Adrenal gland (tissue), 5 donors: ENCODE measurements at regions not wholly inside any gene's neighbourhood (a gene's known extent, or its start where the extent isn't known, plus 50 kb on each side); places are given as distances from the start of the nearest gene placed in this dataset.

Experiments used
- CTCF ChIP-seq, 6 experiments: fragments of 450-650 bp in 4 of 6; fragments of 200-600 bp in 2 of 6; sonication (generic) in 1 of 6; IDR thresholded peaks; 1 replicate in 5 of 6; 2 replicates in 1 of 6; pipeline versions ENCODE4 v1.5.1 to v1.8.0; 2016 to 2021; ENCODE audit warnings: antibody characterized with exemption in 6 of 6, mild to moderate bottlenecking in 2 of 6, moderate library complexity in 1 of 6
- POLR2A ChIP-seq, 2 donors: fragments of 450-650 bp; IDR thresholded peaks; one replicate each; pipeline ENCODE4 v1.6.1; 2017; ENCODE audit warnings: antibody characterized with exemption in 2 of 2, mild to moderate bottlenecking in 2 of 2, moderate library complexity in 1 of 2
- donor health status: DM: no; HTN: no; CAD: no.

GRCh38 chr5:60377826-60378225 lies 322.1 kb downstream of the DEPDC1B start:
- TF ChIP-seq CTCF (IDR thresholded peaks at IDR 0.05) (no peak), POLR2A (IDR thresholded peaks at IDR 0.05) (no peak)
